NCI-H748 treated with DMSO at 0.1 percent for 48 hours (cell line): ENCODE measurements at regions not wholly inside any gene's neighbourhood (a gene's known extent, or its start where the extent isn't known, plus 50 kb on each side); places are given as distances from the start of the nearest gene placed in this dataset.
A peak's percentile ranks its signal among the peaks of the same experiment; 100 is the strongest.

Experiments
- DNase-seq: peaks from one replicate; lab custom pipeline; 2025; lab: John Stamatoyannopoulos, UW

GRCh38 chr1:105865546-105865945 lies 1190.9 kb upstream of the PRMT6 start:
- DNase-seq = no peak

DNA sequence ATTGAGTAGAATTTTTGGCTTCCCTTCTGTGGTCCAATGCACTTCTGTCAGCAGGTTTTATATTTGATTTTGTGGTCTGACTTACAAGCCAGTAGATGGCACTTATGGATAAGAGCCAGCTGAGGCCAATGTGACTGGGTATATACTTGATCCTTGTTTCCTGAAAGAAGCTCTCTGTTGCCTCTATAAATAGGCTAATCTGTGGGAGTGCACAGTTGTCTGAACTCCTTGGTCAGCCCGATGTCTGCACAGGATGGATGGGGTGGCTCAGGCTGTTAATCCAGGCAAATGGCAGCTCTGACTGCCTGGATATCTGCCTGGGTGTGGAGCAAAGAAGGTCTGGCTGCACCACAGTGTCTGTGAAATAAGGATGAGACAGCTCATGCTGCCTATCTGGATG lies 1183.7 kb upstream of the PRMT6 start:
- no peak for DNase-seq

DNA sequence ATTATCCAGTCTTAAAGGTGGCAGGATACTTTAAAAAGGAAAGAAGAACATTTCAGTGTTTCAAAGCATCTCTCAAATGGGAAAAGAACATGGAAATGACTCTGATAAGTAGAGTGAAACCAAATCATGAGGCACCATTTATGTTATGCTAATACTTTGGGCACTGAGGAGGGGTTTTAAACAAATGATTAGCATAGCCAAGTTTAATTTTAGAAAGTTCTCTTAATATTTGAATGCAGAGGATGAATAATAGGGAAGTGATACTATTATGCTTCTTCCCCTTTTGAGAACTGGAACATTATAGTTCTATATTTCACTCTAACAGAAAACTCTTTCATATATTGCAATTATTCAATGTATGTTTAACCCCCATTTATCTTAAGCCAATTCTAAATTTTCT lies 1181.9 kb upstream of the PRMT6 start:
- no peak for DNase-seq

DNA sequence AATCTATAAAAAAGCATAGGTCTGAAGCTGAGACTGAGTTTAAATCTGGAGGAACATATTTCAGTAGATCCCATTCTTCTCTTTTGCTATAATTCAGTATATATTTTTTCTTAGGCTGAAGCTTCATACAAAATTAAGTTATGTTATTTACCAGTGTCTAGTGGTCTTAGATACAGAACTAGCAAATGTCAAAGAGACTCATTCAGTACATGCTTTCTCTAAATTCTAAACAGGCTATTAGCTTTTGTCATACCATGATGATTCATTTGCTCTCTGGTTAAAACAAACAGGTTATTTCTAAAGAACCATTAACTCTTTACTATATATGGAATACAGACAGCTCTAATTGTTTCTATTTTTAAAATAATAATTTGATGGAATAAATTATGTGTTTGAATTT lies 1170.2 kb upstream of the PRMT6 start:
- DNase-seq = no peak

DNA sequence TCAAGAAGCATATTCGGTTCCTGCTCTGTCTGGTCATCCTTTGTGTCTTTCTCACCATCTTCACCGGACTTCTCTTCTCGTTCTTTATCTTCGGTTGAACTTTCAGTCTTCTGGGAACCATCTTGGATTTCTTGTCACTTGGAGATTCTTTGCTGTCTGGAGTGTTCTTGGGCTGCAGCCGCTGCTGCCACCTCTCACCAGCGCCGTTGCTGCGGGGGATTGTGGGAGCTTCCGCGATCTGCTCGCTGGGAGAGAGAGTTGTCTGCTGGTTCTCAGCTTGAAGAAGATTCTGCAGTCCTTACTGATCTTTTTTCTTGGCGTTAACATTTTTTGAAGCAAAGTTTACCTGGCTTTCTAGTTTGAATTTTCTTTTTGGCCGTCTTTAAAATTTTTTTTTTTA lies 1165.2 kb upstream of the PRMT6 start:
- DNase-seq = no peak

DNA sequence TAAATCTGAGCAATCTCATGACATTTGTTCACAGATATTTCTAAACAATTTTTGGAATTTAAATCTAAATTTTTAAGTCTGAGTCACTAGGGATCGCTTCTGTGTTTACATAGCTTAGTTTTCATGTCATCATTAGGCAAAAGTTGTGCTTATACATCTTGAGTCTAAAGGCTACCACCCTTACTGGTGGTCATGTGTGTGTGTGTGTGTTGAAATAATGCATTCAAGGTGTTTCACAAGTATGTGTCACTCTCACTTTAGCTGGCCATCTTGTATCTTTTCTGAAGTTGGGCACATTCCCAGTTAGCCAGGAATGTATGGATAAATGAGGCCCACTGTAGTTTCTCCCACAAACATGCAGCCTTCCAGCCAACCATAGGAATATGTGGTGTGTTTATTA lies 1162.5 kb upstream of the PRMT6 start:
- DNase-seq = no peak

- DNase-seq = no peak
Observed at GRCh38 chr1:105909811-105910210, 1146.7 kb upstream of the PRMT6 start.

- no peak for DNase-seq
Observed at GRCh38 chr1:105914403-105914802, 1142.1 kb upstream of the PRMT6 start.

DNA sequence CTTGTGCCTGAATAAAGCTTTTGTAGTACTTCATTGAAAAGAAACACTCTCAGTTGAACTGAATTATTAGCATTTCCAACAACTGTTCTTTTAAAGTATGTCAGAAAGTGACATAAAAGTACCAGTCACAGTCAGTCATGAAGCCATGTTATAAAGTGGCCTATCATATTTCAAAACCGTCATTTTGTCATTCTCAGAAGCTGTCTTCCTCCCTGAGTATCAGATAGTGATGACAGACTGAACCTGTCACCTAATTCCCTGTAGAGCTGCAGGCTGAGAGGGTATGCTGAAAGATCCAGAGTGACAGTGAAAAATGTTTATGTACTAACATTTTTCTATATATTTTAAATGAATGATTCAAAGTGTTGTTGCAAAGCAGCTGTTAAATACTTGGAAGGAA lies 1121.7 kb upstream of the PRMT6 start:
- DNase-seq = no peak

- no peak for DNase-seq
Observed at GRCh38 chr1:105964879-105965278, 1091.6 kb upstream of the PRMT6 start.

GRCh38 chr1:105997516-105997915 lies 1059.0 kb upstream of the PRMT6 start:
- no peak for DNase-seq

DNA sequence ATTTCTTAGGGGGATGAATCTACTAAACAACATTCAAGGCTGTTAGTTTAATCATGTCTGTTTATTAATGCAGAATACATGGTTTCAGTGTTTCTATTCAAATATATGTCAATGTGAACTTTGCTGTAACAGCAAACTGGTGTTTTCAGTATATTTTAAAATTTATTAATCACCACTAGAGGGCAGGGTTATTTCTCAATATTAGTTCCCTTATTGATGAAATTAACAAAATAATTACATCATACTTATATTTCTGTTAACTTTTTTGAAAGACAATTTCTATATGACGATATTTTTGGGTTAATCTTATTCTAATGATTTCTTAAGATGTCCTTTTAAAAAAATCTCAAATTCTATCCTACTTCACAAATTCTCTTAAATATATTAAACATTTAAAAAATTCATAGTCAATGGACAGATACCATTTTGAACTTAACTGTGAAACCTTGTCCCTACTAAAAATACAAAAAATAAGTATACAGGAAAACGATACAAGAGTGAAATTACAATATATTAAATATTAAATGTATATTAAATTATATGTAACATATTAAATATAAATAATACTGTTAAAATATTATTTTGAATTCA lies 1034.1 kb upstream of the PRMT6 start:
- no peak for DNase-seq

DNA sequence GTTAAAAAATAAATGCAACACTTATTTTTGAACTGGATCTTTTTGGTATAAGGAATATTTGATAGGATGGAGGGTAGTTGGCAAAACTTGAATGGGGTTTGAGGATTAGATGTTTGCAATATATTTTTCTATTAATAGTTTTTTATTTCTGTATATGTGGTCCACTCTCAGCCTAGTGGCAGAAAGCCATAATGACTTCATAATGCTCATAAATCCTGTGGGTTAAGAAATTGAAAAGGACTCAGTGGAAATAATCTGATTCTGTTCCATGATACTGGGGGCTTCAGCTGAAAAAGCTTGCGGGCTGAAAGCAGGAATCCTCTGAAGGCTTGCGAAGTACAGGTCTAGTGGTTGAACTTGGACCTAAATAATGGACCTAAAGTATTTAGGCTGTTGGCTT lies 1028.6 kb upstream of the PRMT6 start:
- DNase-seq = no peak

- DNase-seq = no peak
Observed at GRCh38 chr1:106037526-106037925, 1018.9 kb upstream of the PRMT6 start.

- no peak for DNase-seq
Observed at GRCh38 chr1:106038260-106038659, 1018.2 kb upstream of the PRMT6 start.

GRCh38 chr1:106043971-106044370 lies 1012.5 kb upstream of the PRMT6 start:
- DNase-seq = no peak

GRCh38 chr1:106047210-106047609 lies 1009.3 kb upstream of the PRMT6 start:
- DNase-seq = no peak

DNA sequence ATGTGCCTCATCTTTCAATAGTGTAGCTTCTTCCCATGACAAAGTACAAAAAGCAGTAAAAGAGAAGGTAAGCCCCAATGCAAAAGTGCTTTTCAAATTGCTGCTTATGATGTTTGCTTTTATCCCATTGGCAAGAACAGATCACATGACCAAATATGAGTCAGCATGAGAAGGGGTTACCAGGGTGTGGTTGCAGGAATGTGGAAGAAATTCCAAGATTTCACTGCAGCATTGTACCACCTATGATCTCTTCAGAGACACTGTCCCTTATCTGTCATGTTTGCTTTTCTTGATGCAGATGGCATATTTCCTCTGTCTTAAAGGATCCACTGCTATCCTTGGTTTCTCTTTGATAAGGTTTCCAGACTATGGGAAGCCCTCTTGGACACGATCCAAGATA lies 1006.9 kb upstream of the PRMT6 start:
- no peak for DNase-seq

GRCh38 chr1:106055855-106056254 lies 1000.6 kb upstream of the PRMT6 start:
- DNase-seq = no peak

GRCh38 chr1:106061586-106062495 lies 994.6 kb upstream of the PRMT6 start:
- DNase-seq = no peak

GRCh38 chr1:106063510-106063909 lies 993.0 kb upstream of the PRMT6 start:
- peak; percentile 86 for DNase-seq

- DNase-seq = no peak
Observed at GRCh38 chr1:106072909-106073600, 983.4 kb upstream of the PRMT6 start.
